ENCODE measurements at regions not wholly inside any gene's neighbourhood (a gene's known extent, or its start where the extent isn't known, plus 50 kb on each side); places are given as distances from the start of the nearest gene placed in this dataset.
"Not testable (repeated sequence)": the region's sequence is repeated elsewhere in the genome, so short reads cannot be mapped to it uniquely, and the experiment has no call there.

GRCh38 chr11:41720761-41721160, 261.3 kb upstream of the LRRC4C start:
- DNase-seq (ENCODE audit: extremely low spot score) = no peak
- 45% methylated on average over 2 of the region's 2 CpGs for WGBS
- H3K4me3 ChIP-seq = no peak overlapping the region
- no peak overlapping the region for H3K27ac ChIP-seq (replicated peaks in 1 of 4)
- no peaks in the 10 kb centered on the region for H3K4me1 ChIP-seq
- no peaks in the 10 kb centered on the region for H3K9me3 ChIP-seq
- H3K27me3 ChIP-seq = no peaks in the 10 kb centered on the region
- intact Hi-C loops (cut with DNase I) = no loop called here
- H3K36me3 ChIP-seq = no peaks in the 10 kb centered on the region
- TF ChIP-seq POLR2AphosphoS5 (IDR thresholded peaks at IDR 0.05) (no peak), POLR2A (IDR thresholded peaks at IDR 0.05; ENCODE audit: low read depth) (no peak), EP300 (IDR thresholded peaks at IDR 0.05) (no peak)
- TF ChIP-seq, protein P1, sequence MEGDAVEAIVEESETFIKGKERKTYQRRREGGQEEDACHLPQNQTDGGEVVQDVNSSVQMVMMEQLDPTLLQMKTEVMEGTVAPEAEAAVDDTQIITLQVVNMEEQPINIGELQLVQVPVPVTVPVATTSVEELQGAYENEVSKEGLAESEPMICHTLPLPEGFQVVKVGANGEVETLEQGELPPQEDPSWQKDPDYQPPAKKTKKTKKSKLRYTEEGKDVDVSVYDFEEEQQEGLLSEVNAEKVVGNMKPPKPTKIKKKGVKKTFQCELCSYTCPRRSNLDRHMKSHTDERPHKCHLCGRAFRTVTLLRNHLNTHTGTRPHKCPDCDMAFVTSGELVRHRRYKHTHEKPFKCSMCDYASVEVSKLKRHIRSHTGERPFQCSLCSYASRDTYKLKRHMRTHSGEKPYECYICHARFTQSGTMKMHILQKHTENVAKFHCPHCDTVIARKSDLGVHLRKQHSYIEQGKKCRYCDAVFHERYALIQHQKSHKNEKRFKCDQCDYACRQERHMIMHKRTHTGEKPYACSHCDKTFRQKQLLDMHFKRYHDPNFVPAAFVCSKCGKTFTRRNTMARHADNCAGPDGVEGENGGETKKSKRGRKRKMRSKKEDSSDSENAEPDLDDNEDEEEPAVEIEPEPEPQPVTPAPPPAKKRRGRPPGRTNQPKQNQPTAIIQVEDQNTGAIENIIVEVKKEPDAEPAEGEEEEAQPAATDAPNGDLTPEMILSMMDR (IDR thresholded peaks at IDR 0.05) = no peak

GRCh38 chr11:41728161-41728560, 268.7 kb upstream of the LRRC4C start:
- DNase-seq (ENCODE audit: extremely low spot score); intact Hi-C loops (cut with DNase I); H3K27ac ChIP-seq (replicated peaks in 1 of 4); H3K4me3 ChIP-seq; H3K9me3 ChIP-seq; H3K36me3 ChIP-seq; H3K4me1 ChIP-seq; H3K27me3 ChIP-seq: not testable (repeated sequence)
- no CpG with 5 or more reads among the region's 6 CpGs for WGBS

DNA sequence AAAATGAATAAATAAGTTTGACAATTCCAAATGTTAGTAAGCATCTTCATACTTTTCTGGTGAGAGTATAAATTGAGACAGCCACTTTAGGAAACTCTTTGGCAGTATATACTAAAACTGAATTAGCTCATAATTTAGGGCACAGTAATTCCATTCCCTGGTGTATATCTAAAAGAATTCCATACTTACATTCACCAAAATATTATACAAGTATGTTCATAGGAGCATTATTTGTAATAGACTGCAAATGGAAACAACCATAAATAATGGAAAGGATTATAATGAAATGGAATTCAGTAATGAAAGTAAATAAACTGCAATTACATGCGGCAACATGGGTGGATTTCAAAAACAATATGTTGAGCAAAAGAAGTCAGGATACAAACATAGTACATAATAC, 315.8 kb upstream of the LRRC4C start:
- no peak overlapping the region for H3K4me3 ChIP-seq
- intact Hi-C loops (cut with DNase I) = no loop called here
- H3K4me1 ChIP-seq = no peaks in the 10 kb centered on the region
- no peaks in the 10 kb centered on the region for H3K27me3 ChIP-seq
- 91% methylated on average over 1 of the region's 1 CpG for WGBS
- DNase-seq (ENCODE audit: extremely low spot score) = no peak
- no peak overlapping the region for H3K27ac ChIP-seq (replicated peaks in 1 of 4)
- H3K9me3 ChIP-seq = peaks cover 0 to 8% (median 2%) of the 10 kb centered on the region in 4 donors
- no peaks in the 10 kb centered on the region for H3K36me3 ChIP-seq
- TF ChIP-seq POLR2A (IDR thresholded peaks at IDR 0.05; ENCODE audit: low read depth) (no peak), EP300 (IDR thresholded peaks at IDR 0.05) (no peak), POLR2AphosphoS5 (IDR thresholded peaks at IDR 0.05) (no peak)
- TF ChIP-seq, protein P1 (IDR thresholded peaks at IDR 0.05) = no peak

DNA sequence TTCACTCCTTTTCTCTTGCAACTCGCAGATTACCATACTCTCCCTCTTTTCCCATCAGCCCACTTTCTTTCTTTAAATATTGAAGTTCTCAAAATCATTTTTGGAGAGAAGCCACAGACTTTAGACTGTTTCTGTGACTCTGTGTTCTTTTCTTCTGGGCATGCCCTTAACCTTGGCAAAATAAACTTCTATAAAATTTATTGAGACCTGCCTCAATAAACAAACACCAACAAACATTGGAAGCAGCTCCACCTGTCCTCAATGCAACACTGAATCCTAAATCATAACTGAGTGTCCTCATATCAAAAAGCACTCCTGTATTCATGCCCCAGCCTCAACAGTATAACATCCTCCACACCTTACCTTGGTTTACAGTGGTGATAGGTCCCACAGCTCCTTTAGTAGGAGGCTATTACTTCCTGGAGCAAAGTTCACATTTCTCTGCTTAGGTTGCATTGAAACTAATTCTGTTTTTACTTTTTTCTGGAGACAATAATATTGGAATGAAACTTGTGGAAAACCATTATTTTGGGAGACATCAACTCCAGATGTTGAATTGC, 320.0 kb upstream of the LRRC4C start:
- intact Hi-C loops (cut with DNase I) = no loop called here
- TF ChIP-seq, protein P1 (IDR thresholded peaks at IDR 0.05) = no peak
- TF ChIP-seq POLR2A (IDR thresholded peaks at IDR 0.05; ENCODE audit: low read depth) = no peak
- TF ChIP-seq EP300 (IDR thresholded peaks at IDR 0.05) = no peak
- no peak for TF ChIP-seq POLR2AphosphoS5 (IDR thresholded peaks at IDR 0.05)
- no peak for DNase-seq (ENCODE audit: extremely low spot score)
- H3K27ac ChIP-seq (replicated peaks in 1 of 4) = no peak overlapping the region
- H3K4me1 ChIP-seq = no peaks in the 10 kb centered on the region
- no peak overlapping the region for H3K4me3 ChIP-seq
- H3K27me3 ChIP-seq = no peaks in the 10 kb centered on the region
- WGBS = 73% methylated on average over 1 of the region's 1 CpG
- H3K9me3 ChIP-seq = peaks cover 0 to 1% (median 0%) of the 10 kb centered on the region in 4 donors
- H3K36me3 ChIP-seq = no peaks in the 10 kb centered on the region

DNA sequence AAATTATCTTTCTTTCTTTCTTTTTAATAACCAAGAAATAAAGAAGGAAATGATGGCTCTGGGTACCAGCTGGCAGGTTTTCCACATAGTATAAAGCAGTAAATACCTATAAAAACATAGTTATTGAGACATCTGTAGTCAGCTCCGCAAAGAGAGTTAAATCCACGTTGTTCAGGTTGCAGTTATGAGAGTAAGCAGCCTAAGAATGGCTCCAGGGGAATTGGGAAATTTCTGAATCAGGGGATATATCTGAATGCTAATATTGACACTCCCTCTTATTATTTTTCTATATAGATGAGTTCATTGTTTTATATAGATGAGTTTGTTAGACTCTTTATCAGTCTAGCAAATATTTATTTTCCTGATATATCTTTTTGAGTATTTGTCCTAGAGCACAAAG, 322.0 kb upstream of the LRRC4C start:
- 64% methylated on average over 2 of the region's 2 CpGs for WGBS
- TF ChIP-seq, protein P1 (IDR thresholded peaks at IDR 0.05) = no peak
- H3K27me3 ChIP-seq = no peaks in the 10 kb centered on the region
- no peaks in the 10 kb centered on the region for H3K9me3 ChIP-seq
- no peak overlapping the region for H3K27ac ChIP-seq (replicated peaks in 1 of 4)
- no peaks in the 10 kb centered on the region for H3K36me3 ChIP-seq
- no peak overlapping the region for H3K4me3 ChIP-seq
- intact Hi-C loops (cut with DNase I) = no loop called here
- no peak for DNase-seq (ENCODE audit: extremely low spot score)
- no peaks in the 10 kb centered on the region for H3K4me1 ChIP-seq

Data from esophagus muscularis mucosa (tissue), 4 donors.